Stomach (tissue), 8 donors: ENCODE measurements at regions not wholly inside any gene's neighbourhood (a gene's known extent, or its start where the extent isn't known, plus 50 kb on each side); places are given as distances from the start of the nearest gene placed in this dataset.

Experiments used
- DNase-seq, 2 donors: peaks; one replicate each; pipeline versions ENCODE4 v3.0.0 to v3.0.0-alpha.2; 2013 to 2019
- H3K27ac ChIP-seq, 5 donors: fragments of 200-600 bp in 4 of 5; sonication (generic) in 4 of 5; one replicate each; pipeline ENCODE4 v1.5.1; 2013 to 2019; ENCODE audit warnings: mild to moderate bottlenecking in 1 of 5, moderate library complexity in 1 of 5
- H3K27me3 ChIP-seq, 3 donors: fragments of 200-600 bp; sonication (generic); one replicate each; pipeline ENCODE4 v1.5.1; 2017 to 2019; ENCODE audit warnings: mixed run types in 1 of 3
- H3K36me3 ChIP-seq, 4 donors: fragments of 200-600 bp; sonication (generic); 1 replicate in 3 of 4; 2 replicates in 1 of 4; pipeline ENCODE4 v1.5.1; 2016 to 2019
- H3K4me1 ChIP-seq, 4 donors: fragments of 200-600 bp; sonication (generic); one replicate each; pipeline ENCODE4 v1.5.1; 2016 to 2019
- H3K4me3 ChIP-seq, 4 donors: fragments of 200-600 bp; sonication (generic) in 3 of 4; one replicate each; pipeline ENCODE4 v1.5.1; 2016 to 2019; ENCODE audit warnings: mild to moderate bottlenecking in 1 of 4
- H3K9me3 ChIP-seq, 4 donors: fragments of 200-600 bp; sonication (generic); one replicate each; pipeline ENCODE4 v1.5.1; 2016 to 2019
- EP300 ChIP-seq: sonication (generic); formaldehyde crosslinking; IDR thresholded peaks from one replicate; pipeline ENCODE4 v1.6.1; 2017; ENCODE audit warnings: antibody characterized with exemption
- POLR2A ChIP-seq, 4 donors: fragments of 450-650 bp; IDR thresholded peaks; one replicate each; pipeline ENCODE4 v1.6.1; 2016; ENCODE audit warnings: antibody characterized with exemption in 4 of 4, control low read depth in 2 of 4, mild to moderate bottlenecking in 1 of 4, moderate library complexity in 1 of 4
- POLR2AphosphoS5 ChIP-seq, 3 donors: sonication (generic); formaldehyde crosslinking; IDR thresholded peaks; one replicate each; pipeline ENCODE4 v1.6.1; 2016; ENCODE audit warnings: antibody characterized with exemption in 3 of 3
- WGBS, 5 donors: extraction: QIAGEN DNeasy Blood & Tissue Kit in 3 of 5; methylation state at CpG; one replicate each; pipeline versions ENCODE4 v1.1.5 to v1.1.7; 2013 to 2018; 5-methylcytosine and 5-hydroxymethylcytosine counted together
- intact Hi-C: fragments of 100-400 bp; cut with DNase I; formaldehyde crosslinking; loops from one replicate; pipeline ENCODE4 v1.15.1; 2023; ENCODE audit warnings: low total_unique reads
- TF ChIP-seq, protein P1 (sequence below), 7 experiments: fragments of 450-650 bp in 4 of 7; fragments of 200-600 bp in 3 of 7; sonication (generic) in 3 of 7; IDR thresholded peaks; one replicate each; pipeline ENCODE4 v1.5.1; 2016 to 2019; ENCODE audit warnings: antibody characterized with exemption in 7 of 7, control low read depth in 2 of 7, mild to moderate bottlenecking in 1 of 7
- donor health status: healthy with polysubstance abuse.
- donor health status: Bipolar disorder and iron deficiency.
- donor health status: healthy.

GRCh38 chr7:63028376-63029206 lies 970.1 kb upstream of the ZNF722 start:
- H3K9me3 ChIP-seq = peaks cover 0 to 91% (median 59%) of the 10 kb centered on the region in 4 donors
- 57 to 85% (median 77%) methylated on average over 7 to 15 of the region's 15 CpGs for WGBS, 5 donors
- DNase-seq = no peak

GRCh38 chr7:63029207-63029522 lies 969.5 kb upstream of the ZNF722 start:
- 46 to 74% (median 48%) methylated on average over 3 of the region's 3 CpGs for WGBS, 5 donors
- no peak overlapping the region for H3K27ac ChIP-seq
- TF ChIP-seq EP300 = no peak
- H3K4me1 ChIP-seq = no peaks in the 10 kb centered on the region
- DNase-seq = no peak
- no peak overlapping the region for H3K4me3 ChIP-seq
- H3K36me3 ChIP-seq = no peaks in the 10 kb centered on the region
- peaks cover 0 to 85% (median 56%) of the 10 kb centered on the region in 4 donors for H3K9me3 ChIP-seq
- intact Hi-C loops = no loop called here
- H3K27me3 ChIP-seq = no peaks in the 10 kb centered on the region

More at GRCh38 chr7:63028376-63029206, 970.1 kb upstream of the ZNF722 start:
- intact Hi-C loops = no loop called here
- TF ChIP-seq, protein P1, sequence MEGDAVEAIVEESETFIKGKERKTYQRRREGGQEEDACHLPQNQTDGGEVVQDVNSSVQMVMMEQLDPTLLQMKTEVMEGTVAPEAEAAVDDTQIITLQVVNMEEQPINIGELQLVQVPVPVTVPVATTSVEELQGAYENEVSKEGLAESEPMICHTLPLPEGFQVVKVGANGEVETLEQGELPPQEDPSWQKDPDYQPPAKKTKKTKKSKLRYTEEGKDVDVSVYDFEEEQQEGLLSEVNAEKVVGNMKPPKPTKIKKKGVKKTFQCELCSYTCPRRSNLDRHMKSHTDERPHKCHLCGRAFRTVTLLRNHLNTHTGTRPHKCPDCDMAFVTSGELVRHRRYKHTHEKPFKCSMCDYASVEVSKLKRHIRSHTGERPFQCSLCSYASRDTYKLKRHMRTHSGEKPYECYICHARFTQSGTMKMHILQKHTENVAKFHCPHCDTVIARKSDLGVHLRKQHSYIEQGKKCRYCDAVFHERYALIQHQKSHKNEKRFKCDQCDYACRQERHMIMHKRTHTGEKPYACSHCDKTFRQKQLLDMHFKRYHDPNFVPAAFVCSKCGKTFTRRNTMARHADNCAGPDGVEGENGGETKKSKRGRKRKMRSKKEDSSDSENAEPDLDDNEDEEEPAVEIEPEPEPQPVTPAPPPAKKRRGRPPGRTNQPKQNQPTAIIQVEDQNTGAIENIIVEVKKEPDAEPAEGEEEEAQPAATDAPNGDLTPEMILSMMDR (IDR thresholded peaks at IDR 0.05) = no peak
- TF ChIP-seq POLR2A (IDR thresholded peaks at IDR 0.05) (no peak), POLR2AphosphoS5 (IDR thresholded peaks at IDR 0.05) (no peak), EP300 (no peak)
- H3K27ac ChIP-seq = no peak overlapping the region
- no peaks in the 10 kb centered on the region for H3K36me3 ChIP-seq
- H3K4me1 ChIP-seq = no peaks in the 10 kb centered on the region
- H3K4me3 ChIP-seq = no peak overlapping the region
- no peaks in the 10 kb centered on the region for H3K27me3 ChIP-seq

GRCh38 chr7:63030061-63030460 lies 968.6 kb upstream of the ZNF722 start:
- Histone ChIP-seq H3K27ac (no peak overlapping the region), H3K36me3 (no peaks in the 10 kb centered on the region), H3K27me3 (no peaks in the 10 kb centered on the region), H3K9me3 (peaks cover 0 to 78% (median 55%) of the 10 kb centered on the region in 4 donors), H3K4me1 (no peaks in the 10 kb centered on the region), H3K4me3 (no peak overlapping the region)
- intact Hi-C loops = no loop called here
- no peak for TF ChIP-seq POLR2AphosphoS5 (IDR thresholded peaks at IDR 0.05)
- no peak for TF ChIP-seq EP300
- TF ChIP-seq POLR2A (IDR thresholded peaks at IDR 0.05) = no peak
- TF ChIP-seq, protein P1 (IDR thresholded peaks at IDR 0.05) = no peak
- no peak for DNase-seq
- 63 to 74% (median 67%) methylated on average over 12 to 13 of the region's 13 CpGs for WGBS, 5 donors

DNA sequence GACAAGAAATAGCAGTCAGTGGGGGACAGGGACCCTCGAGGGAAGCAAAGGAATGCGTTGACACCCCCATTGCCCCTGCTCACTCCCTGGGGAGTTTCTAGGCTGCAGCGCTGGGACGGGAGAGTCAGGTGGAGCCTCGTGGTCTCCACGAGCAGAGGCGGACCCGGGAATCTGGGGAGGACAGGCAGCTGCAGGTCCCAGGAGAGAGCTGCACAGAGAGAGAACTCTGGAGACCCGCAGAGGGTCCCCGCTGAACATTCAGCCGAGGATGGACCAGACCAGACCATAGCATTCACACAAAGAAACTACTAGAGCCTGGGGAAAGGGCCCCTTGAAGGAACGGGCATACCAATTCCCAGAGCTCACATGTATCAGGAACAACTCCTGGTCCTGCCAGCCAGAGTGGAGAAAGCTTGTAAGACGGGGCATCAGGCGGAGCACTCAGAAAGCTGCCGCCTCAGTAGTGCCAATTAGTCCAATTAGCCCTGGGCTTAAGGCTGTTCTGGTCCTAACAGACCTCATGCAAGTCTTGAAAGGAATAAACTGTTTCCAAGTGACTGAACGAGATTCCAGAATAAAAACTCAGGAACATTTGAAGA lies 966.7 kb upstream of the ZNF722 start:
- no peaks in the 10 kb centered on the region for H3K27me3 ChIP-seq
- H3K27ac ChIP-seq = no peak overlapping the region
- H3K36me3 ChIP-seq = no peaks in the 10 kb centered on the region
- H3K4me3 ChIP-seq = no peak overlapping the region
- TF ChIP-seq, protein P1 (IDR thresholded peaks at IDR 0.05) = no peak
- no peak for TF ChIP-seq POLR2AphosphoS5 (IDR thresholded peaks at IDR 0.05)
- no peak for TF ChIP-seq EP300
- TF ChIP-seq POLR2A (IDR thresholded peaks at IDR 0.05) = no peak
- peaks cover 0 to 81% (median 54%) of the 10 kb centered on the region in 4 donors for H3K9me3 ChIP-seq
- no peaks in the 10 kb centered on the region for H3K4me1 ChIP-seq
- 70 to 82% (median 77%) methylated on average over 16 of the region's 16 CpGs for WGBS, 5 donors
- intact Hi-C loops = no loop called here
- DNase-seq = no peak

GRCh38 chr7:63037242-63037641 lies 961.4 kb upstream of the ZNF722 start:
- Histone ChIP-seq H3K27me3 (no peaks in the 10 kb centered on the region), H3K27ac (no peak overlapping the region), H3K4me3 (no peak overlapping the region), H3K9me3 (peaks cover 0 to 85% (median 57%) of the 10 kb centered on the region in 4 donors), H3K36me3 (no peaks in the 10 kb centered on the region), H3K4me1 (no peaks in the 10 kb centered on the region)
- 55 to 63% (median 61%) methylated on average over 6 of the region's 6 CpGs for WGBS, 5 donors
- intact Hi-C loops = no loop called here
- DNase-seq = no peak
- TF ChIP-seq POLR2A (IDR thresholded peaks at IDR 0.05) (no peak), EP300 (no peak), POLR2AphosphoS5 (IDR thresholded peaks at IDR 0.05) (no peak)
- TF ChIP-seq, protein P1 (IDR thresholded peaks at IDR 0.05) = no peak
